Testis (tissue), 2 donors: ENCODE measurements at regions not wholly inside any gene's neighbourhood (a gene's known extent, or its start where the extent isn't known, plus 50 kb on each side); places are given as distances from the start of the nearest gene placed in this dataset.

Source experiments
- POLR2A ChIP-seq: fragments of 450-650 bp; IDR thresholded peaks from one replicate; pipeline ENCODE4 v1.6.1; 2017; ENCODE audit warnings: antibody characterized with exemption, mild to moderate bottlenecking, moderate library complexity
- TF ChIP-seq, protein P1 (sequence below), 3 experiments: fragments of 450-650 bp in 2 of 3; fragments of 200-600 bp in 1 of 3; sonication (generic) in 1 of 3; IDR thresholded peaks; one replicate each; pipeline ENCODE4 v1.5.1; 2016 to 2019; ENCODE audit warnings: antibody characterized with exemption in 3 of 3, mild to moderate bottlenecking in 2 of 3, moderate library complexity in 1 of 3

DNA sequence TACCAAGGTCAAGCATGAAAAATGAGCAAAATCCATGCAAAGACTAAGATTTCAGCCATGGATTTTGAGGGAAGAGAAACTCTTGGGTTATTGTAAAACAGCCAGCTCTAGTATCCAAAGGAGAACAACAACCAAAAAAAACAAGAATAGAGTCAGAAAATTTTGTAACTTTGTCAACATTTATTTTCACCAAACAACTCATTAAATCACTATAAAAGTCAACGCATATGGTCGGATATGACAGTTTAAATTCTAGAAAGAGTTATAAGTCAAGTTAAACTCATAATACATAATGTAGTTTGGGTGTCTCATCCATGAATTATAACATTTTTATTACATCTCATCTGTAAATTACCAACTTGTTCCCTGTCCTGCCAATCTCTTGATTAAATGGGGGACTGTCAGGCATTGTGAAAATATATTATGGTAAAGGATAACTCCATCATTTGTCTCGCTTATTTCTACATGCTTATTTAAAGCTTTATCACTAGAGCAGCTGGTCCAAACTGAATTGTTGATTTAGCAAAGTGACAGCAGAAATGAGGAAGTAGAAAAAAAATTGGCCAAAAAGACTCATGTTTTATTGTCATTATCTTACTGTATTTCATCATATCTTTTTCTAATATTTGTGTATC lies 224.8 kb upstream of the NOCT start:
- TF ChIP-seq, protein P1, sequence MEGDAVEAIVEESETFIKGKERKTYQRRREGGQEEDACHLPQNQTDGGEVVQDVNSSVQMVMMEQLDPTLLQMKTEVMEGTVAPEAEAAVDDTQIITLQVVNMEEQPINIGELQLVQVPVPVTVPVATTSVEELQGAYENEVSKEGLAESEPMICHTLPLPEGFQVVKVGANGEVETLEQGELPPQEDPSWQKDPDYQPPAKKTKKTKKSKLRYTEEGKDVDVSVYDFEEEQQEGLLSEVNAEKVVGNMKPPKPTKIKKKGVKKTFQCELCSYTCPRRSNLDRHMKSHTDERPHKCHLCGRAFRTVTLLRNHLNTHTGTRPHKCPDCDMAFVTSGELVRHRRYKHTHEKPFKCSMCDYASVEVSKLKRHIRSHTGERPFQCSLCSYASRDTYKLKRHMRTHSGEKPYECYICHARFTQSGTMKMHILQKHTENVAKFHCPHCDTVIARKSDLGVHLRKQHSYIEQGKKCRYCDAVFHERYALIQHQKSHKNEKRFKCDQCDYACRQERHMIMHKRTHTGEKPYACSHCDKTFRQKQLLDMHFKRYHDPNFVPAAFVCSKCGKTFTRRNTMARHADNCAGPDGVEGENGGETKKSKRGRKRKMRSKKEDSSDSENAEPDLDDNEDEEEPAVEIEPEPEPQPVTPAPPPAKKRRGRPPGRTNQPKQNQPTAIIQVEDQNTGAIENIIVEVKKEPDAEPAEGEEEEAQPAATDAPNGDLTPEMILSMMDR (IDR thresholded peaks at IDR 0.05): no peak
- no peak for TF ChIP-seq POLR2A
